G401 (cell line): ENCODE measurements at regions not wholly inside any gene's neighbourhood (a gene's known extent, or its start where the extent isn't known, plus 50 kb on each side); places are given as distances from the start of the nearest gene placed in this dataset.

Experiments
- DNase-seq: peaks from one replicate; pipeline ENCODE4 v3.0.0-alpha.2; 2015; ENCODE audit warnings: low spot score
- in situ Hi-C: cut with HindIII; loops from 2 replicates; pipeline ENCODE4 v1.10.0; 2016; ENCODE audit warnings: low sequenced_read_pairs, mixed read lengths

- DNase-seq: no peak
- in situ Hi-C loops: no loop called here
Measured at GRCh38 chr1:36622741-36623648, 140.3 kb upstream of the CSF3R start.

GRCh38 chr1:36621531-36621930 is 138.8 kb upstream of the CSF3R start:
- in situ Hi-C loops: no loop called here
- no peak for DNase-seq

GRCh38 chr1:36620142-36620541 is 137.4 kb upstream of the CSF3R start:
- DNase-seq: no peak
- in situ Hi-C loops: no loop called here

- no peak for DNase-seq
- in situ Hi-C loops: no loop called here
Measured at GRCh38 chr1:36614991-36615390, 132.3 kb upstream of the CSF3R start.

- in situ Hi-C loops: no loop called here
Measured at GRCh38 chr1:36614571-36614970, 131.9 kb upstream of the CSF3R start.

GRCh38 chr1:36613721-36614120 is 131.0 kb upstream of the CSF3R start:
- in situ Hi-C loops: no loop called here
- no peak for DNase-seq

More at GRCh38 chr1:36614571-36614970, 131.9 kb upstream of the CSF3R start:
- no peak for DNase-seq

GRCh38 chr1:36612881-36613280 is 130.2 kb upstream of the CSF3R start:
- in situ Hi-C loops: no loop called here
- DNase-seq: no peak

- in situ Hi-C loops: no loop called here
- DNase-seq: no peak
Measured at GRCh38 chr1:36612121-36612520, 129.4 kb upstream of the CSF3R start.

GRCh38 chr1:36609241-36610027 is 126.7 kb upstream of the CSF3R start:
- DNase-seq: peak; percentile 54
- in situ Hi-C loops: no loop called here

- in situ Hi-C loops: no loop called here
- DNase-seq: no peak
Measured at GRCh38 chr1:36608272-36608671, 125.6 kb upstream of the CSF3R start.

GRCh38 chr1:36607263-36607651 is 124.5 kb upstream of the CSF3R start:
- in situ Hi-C loops: no loop called here
- no peak for DNase-seq

- DNase-seq: no peak
- in situ Hi-C loops: no loop called here
Measured at GRCh38 chr1:36606641-36607262, 124.0 kb upstream of the CSF3R start.

- DNase-seq: no peak
- in situ Hi-C loops: no loop called here
Measured at GRCh38 chr1:36605942-36606640, 123.4 kb upstream of the CSF3R start.

GRCh38 chr1:36603461-36603860 is 120.7 kb upstream of the CSF3R start:
- no peak for DNase-seq
- in situ Hi-C loops: no loop called here

- in situ Hi-C loops: no loop called here
- DNase-seq: no peak
Measured at GRCh38 chr1:36602184-36602583, 119.5 kb upstream of the CSF3R start.

- no peak for DNase-seq
- in situ Hi-C loops: no loop called here
Measured at GRCh38 chr1:36599828-36600227, 117.1 kb upstream of the CSF3R start.

GRCh38 chr1:36597514-36597913 is 114.8 kb upstream of the CSF3R start:
- in situ Hi-C loops: no loop called here
- DNase-seq: no peak

GRCh38 chr1:36595921-36596320 is 113.2 kb upstream of the CSF3R start:
- in situ Hi-C loops: no loop called here
- no peak for DNase-seq

GRCh38 chr1:36595349-36595748 is 112.6 kb upstream of the CSF3R start:
- in situ Hi-C loops: no loop called here
- no peak for DNase-seq
